SW 1271 (cell line): ENCODE measurements at regions not wholly inside any gene's neighbourhood (a gene's known extent, or its start where the extent isn't known, plus 50 kb on each side); places are given as distances from the start of the nearest gene placed in this dataset.

Source experiments
- DNase-seq, 2 experiments: peaks; one replicate each; lab custom pipeline; 2025; lab: John Stamatoyannopoulos, UW

GRCh38 chr6:82740072-82740471, 325.6 kb downstream of the UBE3D start:
- DNase-seq = no peak

- DNase-seq = no peak
Observed at GRCh38 chr6:82741325-82741995, 324.2 kb downstream of the UBE3D start.

GRCh38 chr6:82741996-82742385, 323.6 kb downstream of the UBE3D start:
- no peak for DNase-seq

- no peak for DNase-seq
Observed at GRCh38 chr6:82744286-82745015, 321.2 kb downstream of the UBE3D start.

GRCh38 chr6:82750556-82750955, 315.1 kb downstream of the UBE3D start:
- no peak for DNase-seq

GRCh38 chr6:82751718-82752117, 313.9 kb downstream of the UBE3D start:
- no peak for DNase-seq

- DNase-seq = no peak
Observed at GRCh38 chr6:82761674-82762345, 303.8 kb downstream of the UBE3D start.

GRCh38 chr6:82766476-82766875, 299.2 kb downstream of the UBE3D start:
- no peak for DNase-seq

- no peak for DNase-seq
Observed at GRCh38 chr6:82767037-82767436, 298.6 kb downstream of the UBE3D start.

GRCh38 chr6:82767447-82767846, 298.2 kb downstream of the UBE3D start:
- no peak for DNase-seq

- DNase-seq = no peak
Observed at GRCh38 chr6:82772851-82773717, 292.6 kb downstream of the UBE3D start.

GRCh38 chr6:82775361-82775760, 290.3 kb downstream of the UBE3D start:
- DNase-seq = no peak

- no peak for DNase-seq
Observed at GRCh38 chr6:82775981-82776380, 289.7 kb downstream of the UBE3D start.

GRCh38 chr6:82779041-82779440, 286.6 kb downstream of the UBE3D start:
- no peak for DNase-seq

GRCh38 chr6:82780334-82780733, 285.3 kb downstream of the UBE3D start:
- DNase-seq = no peak

- no peak for DNase-seq
Observed at GRCh38 chr6:82781620-82782204, 283.9 kb downstream of the UBE3D start.

GRCh38 chr6:82783587-82784236, 281.9 kb downstream of the UBE3D start:
- DNase-seq = no peak

- DNase-seq = no peak
Observed at GRCh38 chr6:82785206-82785605, 280.4 kb downstream of the UBE3D start.

- DNase-seq = no peak
Observed at GRCh38 chr6:82786248-82786647, 279.4 kb downstream of the UBE3D start.

- DNase-seq = no peak
Observed at GRCh38 chr6:82795940-82796339, 269.7 kb downstream of the UBE3D start.

GRCh38 chr6:82801083-82801482, 264.6 kb downstream of the UBE3D start:
- no peak for DNase-seq
